CD8-positive, alpha-beta memory T cell (primary cell): ENCODE measurements at regions not wholly inside any gene's neighbourhood (a gene's known extent, or its start where the extent isn't known, plus 50 kb on each side); places are given as distances from the start of the nearest gene placed in this dataset.

Experiments used
- CTCF ChIA-PET: fragments of 350-600 bp; sonication (Branson Sonifier 250); formaldehyde crosslinking; loops from one replicate; lab custom pipeline; 2021; ENCODE audit warnings: antibody characterized with exemption; lab: Charles Lee
- POLR2A ChIA-PET: fragments of 350-600 bp; sonication (Branson Sonifier 250); formaldehyde crosslinking; loops from one replicate; lab custom pipeline; 2021; ENCODE audit warnings: antibody characterized with exemption; lab: Charles Lee
- DNase-seq, 5 donors: peaks; one replicate each; pipeline versions ENCODE4 v3.0.0 to v3.0.0-alpha.2; 2020 to 2022; ENCODE audit warnings: mixed read lengths in 1 of 5
- H3K27ac ChIP-seq: one replicate; pipeline ENCODE4 v1.7.0; 2013; ENCODE audit warnings: low read depth, mild to moderate bottlenecking, low read length, moderate library complexity
- H3K27me3 ChIP-seq: 2 replicates; pipeline ENCODE4 v1.7.0; 2013; ENCODE audit warnings: low read length, mild to moderate bottlenecking; ENCODE audit not compliant: insufficient read depth, poor library complexity, severe bottlenecking
- H3K36me3 ChIP-seq: 2 replicates; pipeline ENCODE4 v1.7.0; 2013; ENCODE audit warnings: mild to moderate bottlenecking, low read length, moderate library complexity; ENCODE audit not compliant: insufficient read depth
- H3K4me1 ChIP-seq: 2 replicates; pipeline ENCODE4 v1.7.0; 2013; ENCODE audit warnings: mild to moderate bottlenecking, low read length, moderate library complexity; ENCODE audit not compliant: insufficient read depth
- H3K4me3 ChIP-seq: 2 replicates; pipeline ENCODE4 v1.7.0; 2013; ENCODE audit warnings: mild to moderate bottlenecking, low read length
- H3K9me3 ChIP-seq: 2 replicates; pipeline ENCODE4 v1.7.0; 2013; ENCODE audit warnings: mild to moderate bottlenecking, low read length
- H3K27ac Mint-ChIP-seq, 8 donors: one replicate each; pipeline ENCODE4 v1.8.0; 2020 to 2021; ENCODE audit warnings: mixed read lengths in 8 of 8, mild to moderate bottlenecking in 6 of 8, inconsistent platforms in 3 of 8, moderate library complexity in 3 of 8
- H3K27me3 Mint-ChIP-seq, 2 donors: one replicate each; pipeline ENCODE4 v1.8.0; 2020 to 2021; ENCODE audit warnings: mixed read lengths in 2 of 2, mild to moderate bottlenecking in 1 of 2, moderate library complexity in 1 of 2
- H3K36me3 Mint-ChIP-seq, 3 donors: one replicate each; pipeline ENCODE4 v1.8.0; 2020 to 2021; ENCODE audit warnings: mixed read lengths in 3 of 3, inconsistent platforms in 1 of 3, mild to moderate bottlenecking in 1 of 3
- H3K4me1 Mint-ChIP-seq, 3 donors: one replicate each; pipeline ENCODE4 v1.8.0; 2020 to 2021; ENCODE audit warnings: mixed read lengths in 3 of 3, inconsistent platforms in 1 of 3, mild to moderate bottlenecking in 1 of 3
- H3K4me3 Mint-ChIP-seq, 7 donors: one replicate each; pipeline ENCODE4 v1.8.0; 2020 to 2021; ENCODE audit warnings: mixed read lengths in 7 of 7, mild to moderate bottlenecking in 6 of 7, moderate library complexity in 4 of 7, inconsistent platforms in 2 of 7
- H3K9me3 Mint-ChIP-seq, 5 donors: one replicate each; pipeline ENCODE4 v1.8.0; 2020 to 2022; ENCODE audit warnings: mixed read lengths in 5 of 5, mild to moderate bottlenecking in 3 of 5, moderate library complexity in 2 of 5, inconsistent platforms in 1 of 5

- no peaks in the 10 kb centered on the region for H3K27me3 Mint-ChIP-seq
These were observed 568.0 kb downstream of the TECRL start for GRCh38 chr4:63841266-63841665.

GRCh38 chr4:63831590-63832155, 577.6 kb downstream of the TECRL start:
- Histone ChIP-seq H3K9me3 (no peaks in the 10 kb centered on the region), H3K4me1 (no peaks in the 10 kb centered on the region), H3K36me3 (no peaks in the 10 kb centered on the region), H3K27me3 (no peaks in the 10 kb centered on the region), H3K27ac (no peak overlapping the region), H3K4me3 (no peak overlapping the region)
- Mint-ChIP-seq H3K27ac (no peak overlapping the region), H3K4me3 (no peak overlapping the region), H3K9me3 (peaks cover 0 to 48% (median 3%) of the 10 kb centered on the region in 5 donors), H3K36me3 (no peaks in the 10 kb centered on the region), H3K4me1 (no peaks in the 10 kb centered on the region), H3K27me3 (peaks cover 0 to 2% of the 10 kb centered on the region in 2 donors)
- CTCF ChIA-PET: no interaction called here
- POLR2A ChIA-PET: no interaction called here
- no peak for DNase-seq

More at GRCh38 chr4:63841266-63841665, 568.0 kb downstream of the TECRL start:
- Histone ChIP-seq H3K27ac (no peak overlapping the region), H3K9me3 (no peaks in the 10 kb centered on the region), H3K4me1 (no peaks in the 10 kb centered on the region), H3K27me3 (no peaks in the 10 kb centered on the region), H3K36me3 (no peaks in the 10 kb centered on the region), H3K4me3 (no peak overlapping the region)
- ChIA-PET CTCF (no interaction called here), POLR2A (no interaction called here)
- Mint-ChIP-seq H3K9me3 (peaks cover 0 to 32% (median 3%) of the 10 kb centered on the region in 5 donors), H3K27ac (no peak overlapping the region), H3K4me3 (no peak overlapping the region), H3K4me1 (no peaks in the 10 kb centered on the region), H3K36me3 (no peaks in the 10 kb centered on the region)
- no peak for DNase-seq

GRCh38 chr4:63817196-63817865, 591.9 kb downstream of the TECRL start:
- H3K36me3 ChIP-seq: no peaks in the 10 kb centered on the region
- H3K27me3 ChIP-seq: no peaks in the 10 kb centered on the region
- H3K27ac ChIP-seq: no peak overlapping the region
- Mint-ChIP-seq H3K9me3 (peaks cover 14 to 24% (median 16%) of the 10 kb centered on the region in 5 donors), H3K4me3 (no peak overlapping the region), H3K27me3 (no peaks in the 10 kb centered on the region), H3K36me3 (no peaks in the 10 kb centered on the region), H3K27ac (no peak overlapping the region), H3K4me1 (no peaks in the 10 kb centered on the region)
- no peak for DNase-seq
- ChIA-PET POLR2A (no interaction called here), CTCF (no interaction called here)
- H3K4me1 ChIP-seq: no peaks in the 10 kb centered on the region
- H3K4me3 ChIP-seq: no peak overlapping the region
- H3K9me3 ChIP-seq: no peaks in the 10 kb centered on the region

GRCh38 chr4:63814171-63814964, 594.9 kb downstream of the TECRL start:
- H3K36me3 Mint-ChIP-seq: no peaks in the 10 kb centered on the region

GRCh38 chr4:63799166-63799565, 610.1 kb downstream of the TECRL start:
- Histone ChIP-seq H3K4me1 (no peaks in the 10 kb centered on the region), H3K36me3 (no peaks in the 10 kb centered on the region), H3K4me3 (no peak overlapping the region), H3K9me3 (no peaks in the 10 kb centered on the region), H3K27ac (no peak overlapping the region), H3K27me3 (no peaks in the 10 kb centered on the region)
- Mint-ChIP-seq H3K4me1 (no peaks in the 10 kb centered on the region), H3K4me3 (no peak overlapping the region), H3K9me3 (peaks cover 3 to 12% (median 11%) of the 10 kb centered on the region in 5 donors), H3K36me3 (no peaks in the 10 kb centered on the region), H3K27me3 (no peaks in the 10 kb centered on the region), H3K27ac (no peak overlapping the region)
- no peak for DNase-seq
- CTCF ChIA-PET: no interaction called here
- POLR2A ChIA-PET: no interaction called here

More at GRCh38 chr4:63814171-63814964, 594.9 kb downstream of the TECRL start:
- H3K4me3 ChIP-seq: no peak overlapping the region
- H3K9me3 Mint-ChIP-seq: peaks cover 16 to 36% (median 27%) of the 10 kb centered on the region in 5 donors
- no peaks in the 10 kb centered on the region for H3K36me3 ChIP-seq
- H3K4me1 Mint-ChIP-seq: no peaks in the 10 kb centered on the region
- CTCF ChIA-PET: no interaction called here
- no peaks in the 10 kb centered on the region for H3K27me3 ChIP-seq
- no peaks in the 10 kb centered on the region for H3K27me3 Mint-ChIP-seq
- H3K4me1 ChIP-seq: no peaks in the 10 kb centered on the region
- H3K27ac Mint-ChIP-seq: no peak overlapping the region
- POLR2A ChIA-PET: no interaction called here
- H3K4me3 Mint-ChIP-seq: no peak overlapping the region
- no peaks in the 10 kb centered on the region for H3K9me3 ChIP-seq
- DNase-seq: no peak
- no peak overlapping the region for H3K27ac ChIP-seq

GRCh38 chr4:63795301-63795700, 613.9 kb downstream of the TECRL start:
- ChIA-PET POLR2A (no interaction called here), CTCF (no interaction called here)
- no peak for DNase-seq
- H3K27ac Mint-ChIP-seq: no peak overlapping the region
- no peak overlapping the region for H3K27ac ChIP-seq
- H3K9me3 ChIP-seq: no peaks in the 10 kb centered on the region
- H3K4me1 ChIP-seq: no peaks in the 10 kb centered on the region
- H3K27me3 Mint-ChIP-seq: no peaks in the 10 kb centered on the region
- H3K36me3 ChIP-seq: no peaks in the 10 kb centered on the region
- no peak overlapping the region for H3K4me3 ChIP-seq
- peaks cover 9 to 28% (median 14%) of the 10 kb centered on the region in 5 donors for H3K9me3 Mint-ChIP-seq
- H3K27me3 ChIP-seq: no peaks in the 10 kb centered on the region
- H3K4me3 Mint-ChIP-seq: no peak overlapping the region
- H3K4me1 Mint-ChIP-seq: no peaks in the 10 kb centered on the region
- H3K36me3 Mint-ChIP-seq: no peaks in the 10 kb centered on the region

GRCh38 chr4:63790377-63790776, 618.9 kb downstream of the TECRL start:
- ChIA-PET CTCF (no interaction called here), POLR2A (no interaction called here)
- DNase-seq: no peak
- H3K4me3 Mint-ChIP-seq: no peak overlapping the region
- no peaks in the 10 kb centered on the region for H3K36me3 Mint-ChIP-seq
- no peaks in the 10 kb centered on the region for H3K27me3 ChIP-seq
- peaks cover 0 to 52% (median 12%) of the 10 kb centered on the region in 5 donors for H3K9me3 Mint-ChIP-seq
- no peaks in the 10 kb centered on the region for H3K9me3 ChIP-seq
- no peaks in the 10 kb centered on the region for H3K4me1 Mint-ChIP-seq
- H3K4me1 ChIP-seq: no peaks in the 10 kb centered on the region
- H3K27me3 Mint-ChIP-seq: no peaks in the 10 kb centered on the region
- H3K4me3 ChIP-seq: no peak overlapping the region
- no peak overlapping the region for H3K27ac ChIP-seq
- no peak overlapping the region for H3K27ac Mint-ChIP-seq
- no peaks in the 10 kb centered on the region for H3K36me3 ChIP-seq

GRCh38 chr4:63788271-63788670, 621.0 kb downstream of the TECRL start:
- Mint-ChIP-seq H3K27me3 (no peaks in the 10 kb centered on the region), H3K36me3 (no peaks in the 10 kb centered on the region), H3K27ac (no peak overlapping the region), H3K9me3 (peaks cover 0 to 55% (median 9%) of the 10 kb centered on the region in 5 donors), H3K4me1 (no peaks in the 10 kb centered on the region), H3K4me3 (no peak overlapping the region)
- Histone ChIP-seq H3K4me3 (no peak overlapping the region), H3K36me3 (no peaks in the 10 kb centered on the region), H3K4me1 (no peaks in the 10 kb centered on the region), H3K27me3 (no peaks in the 10 kb centered on the region), H3K9me3 (no peaks in the 10 kb centered on the region), H3K27ac (no peak overlapping the region)
- ChIA-PET POLR2A (no interaction called here), CTCF (no interaction called here)
- DNase-seq: no peak
